ENCODE measurements at regions not wholly inside any gene's neighbourhood (a gene's known extent, or its start where the extent isn't known, plus 50 kb on each side); places are given as distances from the start of the nearest gene placed in this dataset.

- Mint-ChIP-seq H3K4me3 (no peak overlapping the region), H3K27me3 (peaks cover 5% of the 10 kb centered on the region), H3K36me3 (no peaks in the 10 kb centered on the region), H3K9me3 (no peaks in the 10 kb centered on the region), H3K4me1 (ENCODE audit: unreplicated experiment) (peaks cover 10% of the 10 kb centered on the region), H3K27ac (no peak overlapping the region)
- peak; percentile 41 for TF ChIP-seq CTCF (conservative IDR thresholded peaks at IDR 0.05)
- DNase-seq (ENCODE audit: extremely low spot score, unreplicated experiment) = no peak
Measured at GRCh38 chr2:3001615-3002560, 375.7 kb downstream of the EIPR1 start.

- H3K27me3 Mint-ChIP-seq = peaks cover 5% of the 10 kb centered on the region
- peaks cover 7% of the 10 kb centered on the region for H3K4me1 Mint-ChIP-seq (ENCODE audit: unreplicated experiment)
- no peak overlapping the region for H3K4me3 Mint-ChIP-seq
- no peaks in the 10 kb centered on the region for H3K36me3 Mint-ChIP-seq
- no peak overlapping the region for H3K27ac Mint-ChIP-seq
- no peaks in the 10 kb centered on the region for H3K9me3 Mint-ChIP-seq
- no peak for DNase-seq (ENCODE audit: extremely low spot score, unreplicated experiment)
- TF ChIP-seq CTCF (conservative IDR thresholded peaks at IDR 0.05) = no peak
Measured at GRCh38 chr2:3000968-3001367, 376.6 kb downstream of the EIPR1 start.

GRCh38 chr2:3000125-3000524 is 377.5 kb downstream of the EIPR1 start:
- H3K27ac Mint-ChIP-seq = no peak overlapping the region
- no peak for DNase-seq (ENCODE audit: extremely low spot score, unreplicated experiment)
- H3K9me3 Mint-ChIP-seq = no peaks in the 10 kb centered on the region
- no peaks in the 10 kb centered on the region for H3K36me3 Mint-ChIP-seq
- peaks cover 5% of the 10 kb centered on the region for H3K27me3 Mint-ChIP-seq
- peaks cover 5% of the 10 kb centered on the region for H3K4me1 Mint-ChIP-seq (ENCODE audit: unreplicated experiment)
- H3K4me3 Mint-ChIP-seq = no peak overlapping the region
- TF ChIP-seq CTCF (conservative IDR thresholded peaks at IDR 0.05) = no peak

GRCh38 chr2:2998971-2999370 is 378.6 kb downstream of the EIPR1 start:
- H3K4me3 Mint-ChIP-seq = no peak overlapping the region
- no peaks in the 10 kb centered on the region for H3K36me3 Mint-ChIP-seq
- H3K4me1 Mint-ChIP-seq (ENCODE audit: unreplicated experiment) = peaks cover 5% of the 10 kb centered on the region
- no peak for TF ChIP-seq CTCF (conservative IDR thresholded peaks at IDR 0.05)
- H3K27me3 Mint-ChIP-seq = peaks cover 5% of the 10 kb centered on the region
- H3K27ac Mint-ChIP-seq = no peak overlapping the region
- H3K9me3 Mint-ChIP-seq = no peaks in the 10 kb centered on the region
- DNase-seq (ENCODE audit: extremely low spot score, unreplicated experiment) = no peak

GRCh38 chr2:2993172-2993692 is 384.4 kb downstream of the EIPR1 start:
- no peak for TF ChIP-seq CTCF (conservative IDR thresholded peaks at IDR 0.05)
- Mint-ChIP-seq H3K4me1 (ENCODE audit: unreplicated experiment) (no peaks in the 10 kb centered on the region), H3K27me3 (no peaks in the 10 kb centered on the region), H3K36me3 (no peaks in the 10 kb centered on the region), H3K9me3 (no peaks in the 10 kb centered on the region), H3K4me3 (no peak overlapping the region), H3K27ac (no peak overlapping the region)
- no peak for DNase-seq (ENCODE audit: extremely low spot score, unreplicated experiment)
